ENCODE measurements at regions not wholly inside any gene's neighbourhood (a gene's known extent, or its start where the extent isn't known, plus 50 kb on each side); places are given as distances from the start of the nearest gene placed in this dataset.

- Histone ChIP-seq H3K14ac (ENCODE audit: insufficient read length) (no peak overlapping the region), H2AK5ac (ENCODE audit: low read depth, low read length) (no peak overlapping the region), H3K56ac (replicated peaks; ENCODE audit: insufficient read length, low read depth, low read length) (no peak overlapping the region), H4K5ac (ENCODE audit: insufficient read length, low read depth, low read length) (no peak overlapping the region), H3K27ac (ENCODE audit: low read depth, low read length) (no peak overlapping the region), H3K23ac (ENCODE audit: insufficient read length) (no peak overlapping the region), H3K79me1 (ENCODE audit: low read depth, low read length) (no peaks in the 10 kb centered on the region), H4K20me1 (replicated peaks in 1 of 2; ENCODE audit: control insufficient read depth in 1 of 2, insufficient read depth in 2 of 2, low read length in 2 of 2) (no peaks in the 10 kb centered on the region), H3K18ac (ENCODE audit: extremely low read depth, low read length) (no peak overlapping the region), H3K9ac (replicated peaks in 1 of 4; ENCODE audit: extremely low read depth in 1 of 4, low read depth in 3 of 4, low read length in 3 of 4) (no peak overlapping the region), H2BK15ac (ENCODE audit: low read length) (no peak overlapping the region), H3K4me3 (ENCODE audit: extremely low read depth in 1 of 4, insufficient read depth in 2 of 4, low read depth in 3 of 4, low read length in 4 of 4) (no peak overlapping the region), H3K4ac (replicated peaks; ENCODE audit: insufficient read length, low read depth, low read length) (no peak overlapping the region), H3K4me1 (replicated peaks in 1 of 4; ENCODE audit: control insufficient read depth in 3 of 4, insufficient read depth in 4 of 4, low read length in 3 of 4) (no peaks in the 10 kb centered on the region), H4K91ac (replicated peaks; ENCODE audit: insufficient read length, low read length) (no peak overlapping the region), H3K4me2 (ENCODE audit: insufficient read depth in 1 of 2, low read depth in 2 of 2, low read length in 2 of 2) (no peak overlapping the region), H3K23me2 (ENCODE audit: low read depth, low read length) (peaks cover 14% of the 10 kb centered on the region; the same call in 1 of the 2 replicates), H2BK120ac (replicated peaks; ENCODE audit: low read depth, low read length) (no peak overlapping the region), H3K9me3 (ENCODE audit: insufficient read depth in 2 of 2, low read depth in 1 of 2, low read length in 1 of 2) (peaks cover 11 to 43% of the 10 kb centered on the region in 2 experiments; a peak in 3 of 4 replicates), H2BK20ac (ENCODE audit: low read length) (no peak overlapping the region), H2AFZ (ENCODE audit: low read length) (no peak overlapping the region), H3K36me3 (ENCODE audit: control insufficient read depth in 2 of 4, insufficient read depth in 4 of 4, low read length in 3 of 4) (no peaks in the 10 kb centered on the region), H3K27me3 (replicated peaks in 1 of 4; ENCODE audit: control insufficient read depth in 3 of 4, extremely low read depth in 1 of 4, insufficient read depth in 3 of 4, low read length in 3 of 4) (no peaks in the 10 kb centered on the region; a peak in 1 of 7 replicates), H2BK12ac (ENCODE audit: low read depth, low read length) (no peak overlapping the region), H3K79me2 (ENCODE audit: control insufficient read depth in 1 of 2, insufficient read depth in 2 of 2, low read length in 2 of 2) (no peaks in the 10 kb centered on the region), H2BK5ac (ENCODE audit: low read depth, low read length) (no peak overlapping the region), H4K8ac (ENCODE audit: extremely low read depth, insufficient read depth, low read length) (no peak overlapping the region)
- ChIA-PET CTCF (ENCODE audit: partially characterized antibody) (no interaction called here), POLR2A (ENCODE audit: partially characterized antibody) (no interaction called here)
- FAIRE-seq (no peak), DNase-seq (ENCODE audit: low read depth in 1 of 2, low spot score in 2 of 2) (no peak)
- 84% methylated on average over 42 of the region's 43 CpGs; no CpG with 5 or more reads in 1 of the 2 experiments for WGBS, 2 experiments (ENCODE audit: extremely low coverage in 1 of 2, insufficient coverage in 1 of 2, insufficient read length in 1 of 2, insufficient replicate concordance in 2 of 2, low coverage in 1 of 2, low lambda C conversion rate in 2 of 2, missing lambda C conversion rate in 1 of 2)
- TF ChIP-seq HDAC2 (IDR thresholded peaks at IDR 0.05; ENCODE audit: borderline replicate concordance in 1 of 2, low read depth in 2 of 2, low read length in 2 of 2) (no peak), KDM5A (IDR thresholded peaks at IDR 0.05; ENCODE audit: low read length) (no peak), SUZ12 (IDR thresholded peaks at IDR 0.05; ENCODE audit: low read length) (no peak), RNF2 (IDR thresholded peaks at IDR 0.05; ENCODE audit: borderline replicate concordance, low read depth, low read length, missing control alignments, poor library complexity, severe bottlenecking) (no peak), CHD1 (IDR thresholded peaks at IDR 0.05; ENCODE audit: low read depth, low read length) (no peak), RAD21 (IDR thresholded peaks at IDR 0.05 in 1 of 2, conservative IDR thresholded peaks at IDR 0.05 in 1 of 2; ENCODE audit: low read depth in 2 of 2, low read length in 2 of 2) (no peak), KDM1A (IDR thresholded peaks at IDR 0.05; ENCODE audit: borderline replicate concordance, low read length) (no peak), MAFK (IDR thresholded peaks at IDR 0.05; ENCODE audit: low read depth, low read length) (no peak), EP300 (IDR thresholded peaks at IDR 0.05; ENCODE audit: borderline replicate concordance in 1 of 2, low read depth in 2 of 2, low read length in 2 of 2) (no peak), SP1 (IDR thresholded peaks at IDR 0.05; ENCODE audit: low read depth, low read length) (no peak), E2F6 (IDR thresholded peaks at IDR 0.05) (no peak)
Observed at GRCh38 chr2:241986836-241987641, 117.5 kb downstream of the RTP5 start.

Measured in H1 (cell line).